MM.1S (cell line): ENCODE measurements at regions not wholly inside any gene's neighbourhood (a gene's known extent, or its start where the extent isn't known, plus 50 kb on each side); places are given as distances from the start of the nearest gene placed in this dataset.

Experiments
- DNase-seq: peaks from one replicate; pipeline ENCODE4 v3.0.0-alpha.2; 2015
- H2AFZ ChIP-seq: fragments of 300-600 bp; sonication (generic); 2 replicates; pipeline ENCODE4 v1.6.0; 2016; ENCODE audit warnings: antibody characterized with exemption, low read length
- H3F3A ChIP-seq: fragments of 300-600 bp; sonication (generic); 2 replicates; pipeline ENCODE4 v1.6.1; 2016; ENCODE audit warnings: mild to moderate bottlenecking, antibody characterized with exemption, low read length, moderate library complexity, mixed read lengths; ENCODE audit not compliant: insufficient read depth
- H3K27ac ChIP-seq: fragments of 300-600 bp; sonication (generic); 2 replicates; pipeline ENCODE4 v1.5.1; 2016; ENCODE audit warnings: mild to moderate bottlenecking, low read length
- H3K27me3 ChIP-seq: fragments of 300-600 bp; sonication (generic); replicated peaks from 2 replicates; pipeline ENCODE4 v1.6.0; 2016; ENCODE audit warnings: low read length; ENCODE audit not compliant: insufficient read depth
- H3K36me3 ChIP-seq: fragments of 300-600 bp; sonication (generic); replicated peaks from 2 replicates; pipeline ENCODE4 v1.6.1; 2016; ENCODE audit warnings: mild to moderate bottlenecking, low read length, mixed read lengths; ENCODE audit not compliant: insufficient read depth
- H3K4me1 ChIP-seq: fragments of 300-600 bp; sonication (generic); 2 replicates; pipeline ENCODE4 v1.6.1; 2016; ENCODE audit warnings: low read length, mixed read lengths
- H3K4me2 ChIP-seq: fragments of 300-600 bp; sonication (generic); 2 replicates; pipeline ENCODE4 v1.6.0; 2016; ENCODE audit warnings: low read depth, low read length
- H3K4me3 ChIP-seq: fragments of 300-600 bp; sonication (generic); 2 replicates; pipeline ENCODE4 v1.5.1; 2016; ENCODE audit warnings: low read length, mixed read lengths
- H3K79me2 ChIP-seq: fragments of 300-600 bp; sonication (generic); 2 replicates; pipeline ENCODE4 v1.6.1; 2016; ENCODE audit warnings: mixed run types, low read length, mixed read lengths
- H3K9ac ChIP-seq: fragments of 300-600 bp; sonication (generic); 2 replicates; pipeline ENCODE4 v1.6.1; 2016; ENCODE audit warnings: low read length, mixed read lengths
- H3K9me2 ChIP-seq: fragments of 300-600 bp; sonication (generic); replicated peaks from 2 replicates; pipeline ENCODE4 v1.6.1; 2016; ENCODE audit warnings: mild to moderate bottlenecking, low read length, mixed read lengths; ENCODE audit not compliant: insufficient read depth
- H3K9me3 ChIP-seq: fragments of 300-600 bp; sonication (generic); replicated peaks from 2 replicates; pipeline ENCODE4 v1.6.1; 2016; ENCODE audit warnings: mild to moderate bottlenecking, low read length, mixed read lengths; ENCODE audit not compliant: insufficient read depth
- H4K20me1 ChIP-seq: fragments of 300-600 bp; sonication (generic); 2 replicates; pipeline ENCODE4 v1.6.1; 2016; ENCODE audit warnings: mild to moderate bottlenecking, low read length, moderate library complexity, mixed read lengths; ENCODE audit not compliant: insufficient read depth
- EZH2 ChIP-seq: fragments of 300-600 bp; sonication (generic); optimal IDR thresholded peaks from 2 replicates; pipeline ENCODE3; 2017; ENCODE audit warnings: low read depth, mild to moderate bottlenecking, antibody characterized with exemption, low read length, mixed read lengths
- EZH2phosphoT487 ChIP-seq: fragments of 300-600 bp; sonication (generic); IDR thresholded peaks from 2 replicates; pipeline ENCODE4 v1.6.1; 2018; ENCODE audit warnings: antibody characterized with exemption, low read length
- TF ChIP-seq, protein P1 (sequence below): fragments of 300-600 bp; sonication (generic); IDR thresholded peaks from 2 replicates; pipeline ENCODE4 v1.5.1; 2016; ENCODE audit warnings: antibody characterized with exemption, low read length, mixed read lengths

GRCh38 chr13:103961129-103961528 lies 894.9 kb upstream of the SLC10A2 start:
- Histone ChIP-seq H3K9me2 (no peaks in the 10 kb centered on the region), H3K4me1 (no peaks in the 10 kb centered on the region), H3K27ac (no peak overlapping the region), H3K27me3 (no peaks in the 10 kb centered on the region), H3K9ac (no peak overlapping the region), H3F3A (no peaks in the 10 kb centered on the region), H3K79me2 (no peaks in the 10 kb centered on the region), H4K20me1 (no peaks in the 10 kb centered on the region), H2AFZ (no peak overlapping the region), H3K4me2 (no peak overlapping the region), H3K4me3 (no peak overlapping the region), H3K36me3 (no peaks in the 10 kb centered on the region), H3K9me3 (no peaks in the 10 kb centered on the region)
- no peak for TF ChIP-seq EZH2phosphoT487
- TF ChIP-seq EZH2: no peak
- TF ChIP-seq, protein P1, sequence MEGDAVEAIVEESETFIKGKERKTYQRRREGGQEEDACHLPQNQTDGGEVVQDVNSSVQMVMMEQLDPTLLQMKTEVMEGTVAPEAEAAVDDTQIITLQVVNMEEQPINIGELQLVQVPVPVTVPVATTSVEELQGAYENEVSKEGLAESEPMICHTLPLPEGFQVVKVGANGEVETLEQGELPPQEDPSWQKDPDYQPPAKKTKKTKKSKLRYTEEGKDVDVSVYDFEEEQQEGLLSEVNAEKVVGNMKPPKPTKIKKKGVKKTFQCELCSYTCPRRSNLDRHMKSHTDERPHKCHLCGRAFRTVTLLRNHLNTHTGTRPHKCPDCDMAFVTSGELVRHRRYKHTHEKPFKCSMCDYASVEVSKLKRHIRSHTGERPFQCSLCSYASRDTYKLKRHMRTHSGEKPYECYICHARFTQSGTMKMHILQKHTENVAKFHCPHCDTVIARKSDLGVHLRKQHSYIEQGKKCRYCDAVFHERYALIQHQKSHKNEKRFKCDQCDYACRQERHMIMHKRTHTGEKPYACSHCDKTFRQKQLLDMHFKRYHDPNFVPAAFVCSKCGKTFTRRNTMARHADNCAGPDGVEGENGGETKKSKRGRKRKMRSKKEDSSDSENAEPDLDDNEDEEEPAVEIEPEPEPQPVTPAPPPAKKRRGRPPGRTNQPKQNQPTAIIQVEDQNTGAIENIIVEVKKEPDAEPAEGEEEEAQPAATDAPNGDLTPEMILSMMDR: no peak
- DNase-seq: no peak

DNA sequence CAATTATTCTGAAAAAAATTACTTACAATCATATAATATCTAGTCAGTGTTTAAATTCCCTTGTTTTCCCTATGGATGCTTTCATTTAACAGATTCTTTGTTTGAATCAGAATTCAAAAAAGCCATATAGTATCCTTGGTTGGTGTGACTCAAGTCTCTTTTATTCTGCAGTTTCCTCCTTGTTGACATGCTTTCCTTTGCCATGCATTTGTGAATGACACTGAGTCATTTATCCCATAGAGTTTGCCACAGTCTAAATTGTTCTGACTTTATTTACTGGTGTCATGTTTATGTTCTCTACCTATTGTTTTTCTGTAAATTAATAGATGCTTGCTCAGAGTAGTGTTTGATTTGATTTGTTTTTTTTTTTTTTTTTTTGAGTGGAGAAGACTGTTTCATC lies 893.8 kb upstream of the SLC10A2 start:
- Histone ChIP-seq H3K9ac (no peak overlapping the region), H3K79me2 (no peaks in the 10 kb centered on the region), H2AFZ (no peak overlapping the region), H3K9me3 (no peaks in the 10 kb centered on the region), H3K4me1 (no peaks in the 10 kb centered on the region), H3K9me2 (no peaks in the 10 kb centered on the region), H3K4me3 (no peak overlapping the region), H3K27ac (no peak overlapping the region), H3K36me3 (no peaks in the 10 kb centered on the region), H3F3A (no peaks in the 10 kb centered on the region), H3K4me2 (no peak overlapping the region), H4K20me1 (no peaks in the 10 kb centered on the region), H3K27me3 (no peaks in the 10 kb centered on the region)
- DNase-seq: no peak
- TF ChIP-seq EZH2: no peak
- TF ChIP-seq, protein P1: no peak
- TF ChIP-seq EZH2phosphoT487: no peak

- H3K9me3 ChIP-seq: no peaks in the 10 kb centered on the region
- no peaks in the 10 kb centered on the region for H4K20me1 ChIP-seq
- no peaks in the 10 kb centered on the region for H3K27me3 ChIP-seq
- H3F3A ChIP-seq: no peaks in the 10 kb centered on the region
- H3K27ac ChIP-seq: no peak overlapping the region
- no peaks in the 10 kb centered on the region for H3K79me2 ChIP-seq
- H3K4me3 ChIP-seq: no peak overlapping the region
- DNase-seq: no peak
- no peaks in the 10 kb centered on the region for H3K9me2 ChIP-seq
- no peak overlapping the region for H3K4me2 ChIP-seq
- TF ChIP-seq EZH2: no peak
- no peak for TF ChIP-seq EZH2phosphoT487
- TF ChIP-seq, protein P1: no peak
- H3K9ac ChIP-seq: no peak overlapping the region
- H2AFZ ChIP-seq: no peak overlapping the region
- H3K4me1 ChIP-seq: no peaks in the 10 kb centered on the region
- no peaks in the 10 kb centered on the region for H3K36me3 ChIP-seq
These were observed 892.5 kb upstream of the SLC10A2 start for GRCh38 chr13:103958691-103959090.
